ENCODE measurements at regions not wholly inside any gene's neighbourhood (a gene's known extent, or its start where the extent isn't known, plus 50 kb on each side); places are given as distances from the start of the nearest gene placed in this dataset.
"Not testable (repeated sequence)": the region's sequence is repeated elsewhere in the genome, so short reads cannot be mapped to it uniquely, and the experiment has no call there.

DNA sequence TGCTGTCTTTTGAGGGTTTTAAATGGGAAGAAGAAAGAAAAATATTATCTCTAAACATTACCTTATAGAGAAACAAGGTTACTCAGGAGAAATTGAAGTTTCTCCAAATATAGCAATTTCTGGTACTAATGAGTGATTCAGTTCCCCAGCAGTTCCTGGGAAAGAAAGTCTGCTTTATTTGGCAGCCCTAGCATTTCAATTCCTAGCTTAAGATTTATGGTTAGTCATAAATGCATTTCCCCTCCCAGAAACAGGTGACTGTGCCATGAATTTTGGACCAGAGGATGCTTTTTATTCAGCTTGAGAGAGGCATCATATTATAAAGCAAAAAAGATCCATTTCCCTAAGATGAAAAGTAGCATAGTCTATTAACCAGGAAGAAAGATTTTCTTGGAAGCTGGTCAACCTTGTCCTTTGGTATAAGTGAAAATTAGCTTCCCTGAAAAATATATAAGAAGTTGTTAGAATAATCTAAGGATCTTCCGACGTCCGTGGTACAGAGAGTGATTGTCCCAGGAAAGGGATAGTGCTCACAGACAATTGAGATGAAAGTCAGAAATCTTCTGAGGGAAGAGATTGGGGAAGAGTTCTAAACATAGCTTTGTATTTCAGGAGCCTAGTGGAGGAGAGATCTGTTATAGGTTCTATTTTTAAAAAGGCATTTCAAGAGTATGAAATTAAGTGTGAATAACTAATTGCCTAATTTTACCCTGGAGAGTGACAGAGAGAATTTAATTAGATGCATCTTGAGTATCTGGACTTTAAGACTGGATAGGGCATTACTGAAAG lies 164.9 kb downstream of the ESM1 start:
- DNase-seq, result no peak

DNA sequence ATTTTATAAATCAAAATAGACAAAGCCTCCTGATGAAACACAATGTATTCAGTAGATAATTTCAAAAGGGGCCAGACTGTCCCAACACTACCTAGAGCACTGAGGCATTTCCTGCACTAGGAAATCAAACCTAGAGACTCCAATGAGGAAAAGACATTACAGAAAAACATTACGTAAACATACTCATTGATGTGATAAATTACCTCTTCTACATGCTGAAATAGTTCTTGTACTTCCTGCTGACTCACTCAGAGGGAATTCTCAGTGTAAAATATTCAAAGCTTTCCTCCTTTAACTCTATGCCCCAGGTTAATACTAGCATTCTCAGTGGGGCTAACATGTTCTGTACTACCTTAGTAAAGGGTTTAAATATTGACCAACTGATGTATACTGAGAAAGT lies 178.0 kb downstream of the ESM1 start:
- DNase-seq, result no peak

DNA sequence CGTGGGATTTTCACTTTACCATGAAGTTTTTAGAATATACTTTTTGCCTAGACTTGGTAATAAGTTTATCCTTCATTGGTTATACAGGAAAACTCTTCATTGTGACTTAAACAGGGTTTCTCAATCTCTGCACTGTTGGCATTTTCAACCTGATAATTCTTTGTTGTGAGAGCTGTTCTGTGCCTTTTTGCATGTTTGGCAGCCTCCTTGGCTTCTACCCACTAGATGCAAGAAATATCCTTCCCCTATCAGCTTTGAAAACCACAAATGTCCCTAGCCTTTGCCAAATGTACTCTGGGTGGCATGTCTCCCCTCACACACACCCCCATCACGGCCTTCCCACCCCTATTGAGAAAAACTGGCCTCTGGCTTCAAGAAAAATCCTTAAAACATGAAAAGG lies 180.9 kb downstream of the ESM1 start:
- DNase-seq, result no peak

DNA sequence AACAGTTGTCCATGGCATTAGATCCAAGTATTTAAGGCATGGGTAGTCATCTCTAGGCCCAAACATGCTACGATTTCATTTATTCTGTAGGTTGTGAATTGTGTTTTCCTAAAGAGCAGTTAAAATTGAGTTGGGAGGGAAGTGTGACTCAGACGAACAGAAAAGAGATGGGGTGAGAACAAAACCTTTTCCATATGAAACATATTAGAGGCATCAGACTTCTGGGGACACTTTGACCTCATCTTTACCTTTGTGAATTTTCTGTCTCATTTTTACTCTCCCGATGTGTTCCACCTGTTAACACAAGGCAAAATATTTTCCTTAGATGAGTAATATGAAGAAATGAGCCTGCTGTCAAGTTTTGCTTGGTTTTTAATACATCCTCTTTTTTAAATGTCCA lies 181.3 kb downstream of the ESM1 start:
- no peak for DNase-seq

DNA sequence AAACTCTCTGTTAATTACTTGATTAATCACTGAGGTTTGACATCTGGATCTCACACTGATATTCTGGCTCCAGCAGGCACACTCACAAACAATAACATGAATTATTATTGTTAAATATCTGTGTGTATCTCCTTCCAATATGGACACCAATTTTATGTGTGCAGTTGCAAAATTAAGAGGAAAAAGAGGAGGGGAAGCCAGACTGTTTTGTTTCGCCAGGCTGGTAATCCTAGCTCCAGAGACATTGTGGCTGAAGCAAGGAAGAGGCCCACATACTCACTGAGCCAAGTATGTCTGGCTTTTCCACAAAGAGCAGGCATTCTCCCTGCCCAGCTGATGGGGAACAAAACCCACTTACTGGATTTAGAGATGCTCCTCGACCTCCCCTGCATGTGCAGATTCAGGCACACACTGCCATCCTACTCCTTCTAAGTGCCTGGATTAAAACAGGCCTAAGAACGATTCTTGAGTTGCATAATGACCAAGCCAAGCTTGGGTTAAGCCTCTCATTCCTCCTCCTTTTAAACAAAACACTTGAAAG lies 181.9 kb downstream of the ESM1 start:
- no peak for DNase-seq

DNA sequence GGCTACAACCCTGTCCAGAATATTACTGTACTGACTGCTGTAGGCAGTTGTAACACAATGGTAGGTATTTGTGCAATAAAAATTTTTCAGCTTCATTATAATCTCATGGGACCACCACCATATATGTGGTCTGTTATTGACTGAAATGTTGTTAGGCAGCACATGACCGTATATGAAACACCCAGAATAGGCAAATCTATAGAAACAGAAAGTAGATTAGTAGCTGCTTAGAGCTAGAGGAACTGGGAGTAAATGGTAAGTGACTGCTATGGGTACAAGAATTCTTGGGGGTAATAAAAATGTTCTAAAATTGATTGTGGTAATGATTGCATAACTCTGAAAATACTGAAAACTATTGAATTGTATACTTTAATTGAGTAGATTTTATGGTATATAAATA lies 185.7 kb downstream of the ESM1 start:
- DNase-seq, result no peak

DNA sequence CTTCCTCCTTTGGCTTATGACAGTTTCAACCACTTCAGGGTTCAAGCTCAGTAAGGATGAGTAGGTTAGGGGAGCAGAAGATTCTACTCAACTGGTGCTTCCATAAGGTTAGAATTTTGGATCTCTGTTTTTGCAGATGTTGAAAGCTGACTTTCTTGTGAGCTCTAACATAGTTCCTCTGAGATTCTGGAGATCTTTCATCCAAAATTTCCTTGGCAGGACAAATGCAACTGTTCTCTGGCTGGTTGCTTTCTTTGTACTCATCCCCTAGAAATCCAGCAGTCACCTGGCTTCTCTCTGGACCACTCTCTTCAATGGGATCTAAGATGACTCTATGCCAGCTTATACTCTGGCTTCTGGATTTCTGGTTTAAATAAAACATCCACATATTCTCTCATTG lies 189.6 kb downstream of the ESM1 start:
- no peak for DNase-seq

DNA sequence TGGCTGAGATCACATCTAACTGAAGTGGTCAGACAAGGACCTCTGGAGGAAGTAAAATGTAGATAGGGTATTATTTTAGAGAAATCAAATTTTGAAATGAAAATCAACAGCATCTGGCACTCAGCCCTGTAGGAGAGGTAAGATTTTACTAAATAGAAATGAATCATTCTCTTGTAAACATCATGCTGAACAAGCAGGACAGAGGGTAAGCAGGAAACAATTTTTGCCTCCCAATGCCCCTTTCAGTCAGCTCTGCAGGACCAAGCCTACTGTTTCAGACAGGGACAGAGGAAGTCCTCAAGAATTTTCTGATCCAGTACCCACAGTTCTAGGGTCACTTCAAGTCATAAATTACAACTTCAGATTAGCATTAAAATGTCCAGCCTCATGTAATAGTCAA lies 190.1 kb downstream of the ESM1 start:
- no peak for DNase-seq

DNA sequence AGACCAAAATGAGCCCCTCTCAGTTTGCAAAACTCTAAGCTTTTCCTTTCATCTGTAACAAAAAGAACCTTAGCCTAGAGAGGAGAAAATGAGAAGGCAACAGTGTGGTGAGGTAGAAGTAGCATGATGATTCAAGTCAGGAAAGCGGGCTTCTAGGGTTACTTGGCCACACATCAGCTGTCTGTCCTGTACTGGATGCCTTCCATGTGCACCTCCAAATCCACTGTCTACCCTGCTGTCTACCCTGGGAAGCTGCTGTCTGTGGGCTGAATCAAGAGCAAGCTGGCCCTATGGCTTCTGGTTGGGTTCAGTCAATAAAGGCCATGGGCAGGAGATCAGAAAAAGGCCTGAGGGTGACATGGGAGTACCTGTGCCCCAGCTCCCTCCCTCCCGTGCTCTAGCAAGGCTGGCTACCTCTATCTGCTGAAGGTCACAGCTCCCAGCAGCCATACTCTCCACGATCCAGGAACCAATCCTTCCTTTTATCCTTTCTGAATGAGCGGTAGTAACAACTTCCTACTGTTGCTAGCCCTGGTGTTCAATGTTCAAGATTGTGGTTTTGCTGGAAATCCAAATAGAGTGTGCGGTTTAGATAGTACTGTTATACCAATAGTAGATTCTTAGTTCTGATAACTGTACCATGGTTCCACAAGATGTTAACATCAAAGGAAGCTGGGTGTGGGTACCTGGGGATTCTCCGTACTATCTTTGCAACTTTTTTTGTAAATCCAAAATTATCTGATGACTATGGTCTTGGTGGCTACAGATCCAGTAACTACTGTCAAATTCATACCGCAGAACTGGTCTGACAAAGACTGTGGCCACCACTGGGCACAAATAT lies 191.0 kb downstream of the ESM1 start:
- no peak for DNase-seq

DNA sequence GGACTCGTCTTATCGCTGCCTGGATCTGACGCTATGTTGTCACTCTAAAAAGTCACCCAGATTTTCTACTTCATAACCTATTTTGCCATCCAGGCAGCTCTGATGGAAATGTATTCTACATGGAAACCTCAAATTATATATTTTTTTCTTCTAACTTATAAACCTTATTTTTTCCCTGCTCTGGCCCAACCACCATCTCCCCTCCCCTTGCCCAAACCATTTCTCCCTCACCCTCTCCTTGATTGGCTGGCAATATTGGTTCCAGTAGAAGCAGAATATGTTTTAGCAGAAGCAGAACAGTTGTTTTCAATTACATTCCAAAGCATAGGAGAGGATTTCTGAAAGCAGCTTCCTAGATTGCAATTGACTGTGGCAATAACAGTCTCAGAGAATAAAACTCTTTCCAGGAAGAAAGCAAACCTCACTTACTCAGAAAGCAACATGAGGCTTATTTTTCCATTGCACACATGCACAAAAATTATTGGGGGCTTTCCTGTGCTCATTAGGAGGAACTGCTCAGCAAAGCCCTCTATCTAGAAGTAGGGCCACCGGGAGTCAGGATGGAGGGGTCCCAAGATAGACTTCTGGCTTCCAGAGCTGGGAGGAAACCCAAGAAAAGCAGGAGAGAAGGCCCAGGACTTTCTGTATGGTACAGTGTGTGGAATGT lies 191.8 kb downstream of the ESM1 start:
- DNase-seq, result no peak

DNA sequence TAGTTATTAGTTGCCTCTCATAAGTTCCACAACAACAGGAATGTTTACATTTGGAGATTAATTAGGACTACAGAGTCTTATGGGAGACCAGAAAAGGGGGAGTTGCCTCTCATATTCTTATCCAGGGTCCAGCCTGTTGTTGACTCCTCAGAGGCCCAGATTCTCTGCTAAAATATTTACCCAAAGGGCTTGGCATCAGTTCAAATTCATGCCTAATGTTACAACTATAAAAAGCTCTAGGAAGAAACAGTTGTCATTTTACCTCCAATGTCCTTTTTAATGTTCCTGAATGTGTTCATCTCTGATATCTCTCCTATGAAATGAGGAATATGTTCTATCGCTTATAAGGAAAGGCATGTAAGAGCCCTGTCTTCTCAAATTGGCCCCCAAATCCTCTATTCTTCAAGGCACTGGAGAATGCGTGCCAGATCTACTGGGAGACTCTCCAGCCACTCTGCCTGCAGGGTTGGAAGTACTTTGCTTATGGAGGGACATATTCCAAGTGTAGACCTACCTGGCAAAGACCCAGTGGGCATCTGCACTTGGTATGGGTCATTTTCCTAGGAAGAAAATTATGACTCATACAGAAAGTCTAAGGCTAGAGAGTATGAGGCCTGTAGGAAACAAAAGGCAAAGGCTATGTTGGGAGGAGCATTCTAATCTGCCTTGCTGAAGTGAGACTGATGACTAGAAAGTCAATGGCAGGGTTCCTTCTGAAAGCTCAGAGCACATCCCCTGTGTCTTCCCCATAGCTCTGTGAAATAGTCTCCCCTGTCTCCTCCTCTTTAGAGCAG lies 192.6 kb downstream of the ESM1 start:
- no peak for DNase-seq

DNA sequence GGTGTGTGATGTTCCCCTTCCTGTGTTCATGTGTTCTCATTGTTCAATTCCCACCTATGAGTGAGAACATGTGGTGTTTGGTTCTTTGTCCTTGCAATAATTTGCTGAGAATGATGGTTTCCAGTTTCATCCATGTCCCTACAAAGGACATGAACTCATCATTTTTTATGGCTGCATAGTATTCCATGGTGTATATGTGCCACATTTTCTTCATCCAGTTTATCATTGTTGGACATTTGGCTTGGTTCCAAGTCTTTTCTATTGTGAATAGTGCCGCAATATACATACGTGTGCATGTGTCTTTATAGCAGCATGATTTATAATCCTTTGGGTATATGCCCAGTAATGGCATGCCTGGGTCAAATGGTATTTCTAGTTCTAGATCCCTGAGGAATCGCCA lies 197.5 kb downstream of the ESM1 start:
- not testable (repeated sequence) for DNase-seq

DNA sequence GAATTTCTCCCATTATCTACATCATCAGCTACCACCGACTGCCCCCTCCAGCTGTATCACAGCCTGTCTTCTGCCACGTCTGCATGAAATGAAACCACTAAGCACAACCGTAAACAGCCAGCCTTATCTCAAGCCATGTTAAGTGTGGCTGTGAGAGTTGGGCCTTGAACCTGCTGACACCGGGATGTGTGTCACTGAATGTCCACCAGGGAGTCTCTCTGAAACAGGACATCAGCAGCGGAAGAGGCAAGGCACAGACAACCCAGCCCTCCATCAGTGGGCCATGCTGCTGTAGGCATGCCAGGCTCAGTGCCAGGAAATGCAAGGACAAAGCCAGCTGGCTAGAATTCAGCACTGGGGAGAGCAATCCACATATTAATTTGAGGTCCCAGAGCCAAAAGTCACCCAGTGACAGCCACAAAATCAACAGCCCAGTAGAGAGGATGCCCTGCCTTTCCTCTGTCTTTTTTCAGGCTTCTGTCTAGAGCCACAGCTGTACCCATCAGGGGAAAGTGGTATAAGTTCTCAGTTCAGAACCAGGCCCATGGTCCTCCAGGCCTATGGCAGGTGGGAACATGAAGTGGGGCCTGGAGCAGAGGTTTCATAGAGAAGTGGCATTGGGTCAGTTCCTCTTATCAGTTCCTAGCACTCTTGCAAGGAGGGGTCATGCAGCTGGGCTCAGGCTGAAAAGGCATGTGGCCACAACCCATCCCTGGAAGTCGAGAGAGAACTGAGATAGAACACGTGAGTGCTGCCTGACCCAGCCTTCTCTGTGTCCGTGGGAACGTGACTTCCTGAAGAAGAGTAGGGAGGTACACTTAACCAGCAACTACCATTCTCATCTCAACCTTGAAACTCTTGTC lies 199.4 kb downstream of the ESM1 start:
- no peak for DNase-seq

DNA sequence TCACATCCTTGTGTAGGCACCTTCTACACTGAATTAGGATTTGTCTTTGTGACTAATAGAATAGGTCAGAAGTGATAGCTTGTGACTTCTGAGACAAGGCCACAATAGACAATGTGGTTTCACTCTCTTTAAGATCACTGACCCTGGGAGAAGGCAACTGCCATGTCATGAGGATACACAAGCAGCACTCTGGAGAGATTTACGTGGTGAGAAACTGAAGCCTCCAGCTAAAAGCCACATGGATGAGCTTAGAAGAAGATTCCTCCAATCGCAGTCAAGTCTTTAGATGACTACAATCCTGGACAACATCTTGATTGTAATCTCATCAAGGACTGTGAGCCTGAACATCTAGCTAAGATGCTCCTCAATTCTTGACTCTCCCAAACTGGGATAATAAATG lies 206.6 kb downstream of the ESM1 start:
- DNase-seq, result no peak

DNA sequence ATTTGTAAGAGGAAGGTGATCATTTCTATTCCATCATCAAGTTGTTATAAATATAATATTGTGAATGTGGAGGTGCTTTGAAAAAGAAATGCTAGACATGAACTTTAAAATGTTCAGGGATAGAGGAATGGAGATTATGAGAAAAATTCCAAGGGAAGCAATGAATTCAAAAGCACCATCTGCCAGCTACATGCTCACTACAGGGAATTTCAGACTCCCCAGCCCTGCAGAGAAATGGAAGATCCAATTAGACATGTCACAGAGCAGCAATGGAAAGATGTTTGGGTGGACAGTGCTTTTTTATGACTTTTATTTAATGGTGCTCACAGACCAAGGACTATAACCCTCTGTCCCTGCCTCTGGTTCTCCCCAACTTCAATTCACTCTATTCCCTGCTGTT lies 209.7 kb downstream of the ESM1 start:
- no peak for DNase-seq

DNA sequence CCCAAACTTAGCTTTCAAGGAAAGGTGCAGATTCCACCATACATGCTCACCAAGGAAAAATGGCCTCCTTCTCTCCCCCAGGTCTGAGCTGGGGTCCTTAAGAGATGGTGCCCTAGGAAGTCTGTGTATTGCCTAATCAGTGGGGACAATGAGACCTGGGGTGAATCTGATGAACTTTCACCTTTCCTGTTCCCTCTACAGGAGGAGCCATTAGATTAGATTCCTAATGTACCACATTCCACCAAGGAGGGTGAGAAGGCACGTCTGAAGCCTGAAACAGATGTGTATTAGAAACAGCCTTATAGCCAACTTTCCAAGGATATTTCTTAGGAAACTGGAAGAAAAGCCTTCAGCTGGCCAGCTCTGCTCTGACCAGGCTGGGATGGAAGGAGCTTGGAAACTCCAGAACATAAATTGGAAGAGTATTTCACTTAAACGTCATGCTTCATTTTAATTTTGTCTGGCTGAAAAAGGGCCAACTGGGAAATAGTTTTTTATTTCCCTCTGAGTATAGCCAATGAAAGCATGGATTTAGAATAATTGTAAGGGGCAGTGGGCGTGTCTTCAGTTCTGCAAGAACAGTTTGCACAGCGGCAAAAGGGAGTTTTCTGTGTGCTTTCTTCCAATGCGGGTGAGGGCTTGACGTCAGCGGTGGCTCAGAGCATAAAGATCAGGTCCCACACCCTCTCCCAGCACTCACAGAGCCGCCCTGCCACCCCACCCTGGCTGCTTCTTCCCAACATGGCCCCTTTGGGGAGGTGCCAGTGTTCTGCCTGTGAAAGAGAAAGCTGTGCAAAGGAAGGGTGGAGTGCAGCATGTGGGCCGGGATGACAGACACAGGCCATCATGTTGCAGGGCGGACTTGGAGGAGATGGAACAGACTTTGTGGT lies 210.9 kb downstream of the ESM1 start:
- DNase-seq, result no peak

DNA sequence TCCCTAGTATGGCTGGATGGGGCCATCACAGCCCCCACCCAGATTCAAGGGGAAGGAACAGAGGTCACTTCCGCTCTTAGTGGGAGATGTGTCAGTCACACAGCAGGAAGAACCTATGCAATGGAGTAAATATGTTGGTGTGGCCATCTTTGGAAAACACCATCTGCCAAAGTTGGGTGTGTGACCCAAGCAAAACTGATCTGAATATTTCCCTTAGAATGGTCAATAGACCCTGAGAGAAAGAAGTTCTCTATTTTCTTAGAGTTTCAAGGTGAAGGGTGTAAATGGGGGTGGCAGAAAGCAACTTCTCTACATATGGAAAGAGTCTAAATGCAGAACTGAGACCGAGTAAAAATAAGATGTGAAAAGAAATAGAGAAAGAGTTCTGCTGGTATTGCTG lies 212.7 kb downstream of the ESM1 start:
- no peak for DNase-seq

DNA sequence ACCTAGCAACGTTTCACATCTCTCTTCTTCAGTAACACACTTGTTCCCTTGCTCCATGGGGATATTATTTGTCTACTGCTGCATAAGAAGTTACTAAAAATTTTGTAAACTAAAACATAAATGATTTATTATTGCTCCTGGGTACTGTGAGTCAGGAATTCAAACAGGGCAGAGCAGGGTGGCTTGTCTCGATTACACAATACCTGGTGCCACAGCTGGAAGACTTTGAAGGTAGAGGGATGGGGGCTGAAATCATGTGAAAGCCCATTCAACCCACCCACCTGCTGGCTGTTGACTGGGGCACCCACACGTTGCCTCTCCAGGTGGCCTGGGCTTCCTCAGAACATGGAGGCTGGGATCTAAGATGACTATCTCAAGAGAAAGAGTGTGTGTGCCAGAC lies 213.2 kb downstream of the ESM1 start:
- DNase-seq, result no peak

DNA sequence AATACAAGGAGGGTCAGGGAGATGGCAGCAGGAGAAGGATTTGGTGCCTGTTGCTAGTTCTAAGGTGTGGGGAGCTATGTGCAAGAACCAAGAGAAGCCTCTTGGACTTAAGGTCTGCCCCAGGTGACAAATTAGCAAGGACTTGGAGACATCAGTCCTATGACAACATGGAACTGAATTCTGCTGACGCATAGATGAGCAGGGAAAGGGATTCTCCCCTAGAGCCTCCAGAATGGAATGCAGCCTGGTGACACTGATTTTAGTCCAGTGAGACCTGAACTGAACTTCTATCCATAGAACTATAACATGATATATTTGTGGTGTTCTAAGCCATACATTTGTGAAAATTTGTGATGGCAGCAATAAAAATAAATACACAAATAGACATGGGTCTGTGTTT lies 215.6 kb downstream of the ESM1 start:
- DNase-seq, result no peak

DNA sequence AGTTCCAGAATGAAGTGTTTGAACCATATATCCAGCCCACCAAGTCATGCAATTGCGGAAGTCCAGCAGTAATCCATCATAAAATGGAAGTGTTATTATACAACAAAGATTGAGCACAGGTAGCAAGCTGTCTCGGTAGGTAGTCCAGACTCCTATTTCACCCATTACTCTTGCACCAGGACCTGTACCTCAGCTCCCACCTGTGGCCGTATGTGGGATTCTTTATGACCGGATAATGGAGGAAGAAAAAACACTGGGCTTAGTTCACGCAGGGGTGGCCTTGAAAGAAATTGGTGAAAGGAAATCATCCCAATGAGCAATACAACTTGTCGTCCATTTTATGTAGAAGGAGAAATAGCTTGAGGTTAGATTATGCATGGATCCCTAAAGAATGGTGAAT lies 216.3 kb downstream of the ESM1 start:
- DNase-seq, result no peak

DNA sequence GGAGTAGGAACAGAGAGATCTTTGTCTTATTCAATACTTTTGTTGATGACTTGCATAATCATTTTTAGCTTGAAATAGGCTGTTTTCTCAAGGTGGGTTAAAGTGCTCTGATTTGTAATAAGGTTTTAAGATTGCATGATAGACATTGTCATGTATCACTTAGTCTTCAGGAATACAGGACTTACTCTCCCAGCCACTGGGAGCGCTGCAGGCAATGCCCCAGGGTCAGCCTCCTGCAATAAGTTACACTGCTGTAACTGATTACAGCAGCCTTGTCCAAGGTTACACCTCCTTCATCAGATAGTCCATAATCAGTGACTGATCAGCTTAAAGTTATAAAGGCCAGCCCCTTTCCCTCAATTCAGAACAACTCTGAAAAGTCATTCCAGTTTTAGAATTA lies 218.6 kb downstream of the ESM1 start:
- no peak for DNase-seq
